ENCODE measurements at regions not wholly inside any gene's neighbourhood (a gene's known extent, or its start where the extent isn't known, plus 50 kb on each side); places are given as distances from the start of the nearest gene placed in this dataset.

DNA sequence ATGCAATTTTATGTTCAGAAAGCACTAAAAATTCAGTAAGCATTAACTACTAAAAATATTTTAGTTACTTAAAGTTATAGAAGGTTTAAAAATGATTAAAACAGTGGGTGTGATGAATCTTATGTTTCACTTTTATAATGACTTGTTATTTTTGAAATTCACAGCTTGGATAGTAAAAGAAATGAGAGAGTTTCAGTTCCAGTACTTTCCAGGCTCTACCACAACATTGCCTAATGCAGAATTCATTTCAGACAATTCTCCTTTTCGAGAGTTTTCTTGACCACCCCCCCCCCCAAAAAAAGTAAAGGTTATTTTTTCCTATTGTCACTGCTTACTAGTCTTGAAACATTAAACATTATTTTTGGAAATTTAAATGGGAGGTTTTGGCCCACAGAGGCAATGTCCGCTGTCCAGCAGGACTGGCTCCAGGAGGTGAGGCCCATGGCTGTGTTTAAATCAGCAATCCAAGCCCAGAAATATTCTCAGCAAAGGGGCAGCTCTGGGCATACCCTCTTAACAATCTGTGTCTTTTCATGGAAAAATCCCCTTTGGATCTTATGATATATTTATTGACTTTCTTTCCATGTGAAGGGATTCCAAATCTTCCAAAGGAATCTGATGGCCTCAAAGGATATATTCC is 519.9 kb downstream of the MAFB start:
- H3K79me2 ChIP-seq (ENCODE audit: control insufficient read depth, insufficient read depth, low read length), result no peaks in the 10 kb centered on the region
- H3K27ac ChIP-seq (ENCODE audit: insufficient read depth, low read depth, low read length), result no peak overlapping the region
- dilution Hi-C loops (cut with MboI; ENCODE audit: extremely low pct_ligation_motif_present, low sequenced_read_pairs) (no loop called here), intact Hi-C loops (cut with micrococcal nuclease) (loop anchor here (10.0 kb wide), 2 partner anchors 266 to 1716 kb away; no protein-coding TSS in a partner anchor)
- DNase-seq (ENCODE audit: low read depth, low spot score) (no peak), FAIRE-seq (no peak)
- H4K20me1 ChIP-seq (replicated peaks; ENCODE audit: control insufficient read depth, extremely low read depth, insufficient read depth, low read length), result no peaks in the 10 kb centered on the region
- no TSS peak for BruUV-seq (replicated peaks)
- ChIA-PET POLR2A (no interaction called here), CTCF (interaction anchor here (1.0 kb wide), 2 partner anchors 9 to 11 kb away, joined by 4 to 7 read pairs; no protein-coding TSS in a partner anchor)
- H3K4me3 ChIP-seq (replicated peaks in 1 of 3; ENCODE audit: insufficient read depth in 1 of 3, low read depth in 1 of 3, low read length in 3 of 3), result no peak overlapping the region
- no peaks in the 10 kb centered on the region for H3K9me1 ChIP-seq (replicated peaks; ENCODE audit: control insufficient read depth, extremely low read depth, insufficient read depth, low read length)
- H2AFZ ChIP-seq (ENCODE audit: low read depth, low read length), result no peak overlapping the region
- no peak overlapping the region for H3K9ac ChIP-seq (replicated peaks; ENCODE audit: extremely low read depth, insufficient read depth, low read length)
- H3K9me3 ChIP-seq (replicated peaks; ENCODE audit: control insufficient read depth, insufficient read depth, low read length), result no peaks in the 10 kb centered on the region
- TF ChIP-seq MYC (IDR thresholded peaks at IDR 0.05; ENCODE audit: low read depth, low read length) (no peak), FOS (IDR thresholded peaks at IDR 0.05; ENCODE audit: borderline replicate concordance, insufficient read depth, low read length) (no peak), EZH2 (IDR thresholded peaks at IDR 0.05; ENCODE audit: borderline replicate concordance, low read depth, low read length, severe bottlenecking) (no peak), POLR2A (IDR thresholded peaks at IDR 0.05; ENCODE audit: low read depth, low read length) (no peak), JUN (IDR thresholded peaks at IDR 0.05; ENCODE audit: borderline replicate concordance, insufficient read depth, insufficient read length, low read depth) (no peak), GATA2 (IDR thresholded peaks at IDR 0.05; ENCODE audit: insufficient read depth, insufficient read length, low read depth, low read length) (no peak)
- TF ChIP-seq, protein P1, sequence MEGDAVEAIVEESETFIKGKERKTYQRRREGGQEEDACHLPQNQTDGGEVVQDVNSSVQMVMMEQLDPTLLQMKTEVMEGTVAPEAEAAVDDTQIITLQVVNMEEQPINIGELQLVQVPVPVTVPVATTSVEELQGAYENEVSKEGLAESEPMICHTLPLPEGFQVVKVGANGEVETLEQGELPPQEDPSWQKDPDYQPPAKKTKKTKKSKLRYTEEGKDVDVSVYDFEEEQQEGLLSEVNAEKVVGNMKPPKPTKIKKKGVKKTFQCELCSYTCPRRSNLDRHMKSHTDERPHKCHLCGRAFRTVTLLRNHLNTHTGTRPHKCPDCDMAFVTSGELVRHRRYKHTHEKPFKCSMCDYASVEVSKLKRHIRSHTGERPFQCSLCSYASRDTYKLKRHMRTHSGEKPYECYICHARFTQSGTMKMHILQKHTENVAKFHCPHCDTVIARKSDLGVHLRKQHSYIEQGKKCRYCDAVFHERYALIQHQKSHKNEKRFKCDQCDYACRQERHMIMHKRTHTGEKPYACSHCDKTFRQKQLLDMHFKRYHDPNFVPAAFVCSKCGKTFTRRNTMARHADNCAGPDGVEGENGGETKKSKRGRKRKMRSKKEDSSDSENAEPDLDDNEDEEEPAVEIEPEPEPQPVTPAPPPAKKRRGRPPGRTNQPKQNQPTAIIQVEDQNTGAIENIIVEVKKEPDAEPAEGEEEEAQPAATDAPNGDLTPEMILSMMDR (IDR thresholded peaks at IDR 0.05; ENCODE audit: extremely low read depth in 1 of 2, insufficient read depth in 1 of 2, low read depth in 1 of 2, low read length in 2 of 2), result no peak
- TF ChIP-seq, protein P2, sequence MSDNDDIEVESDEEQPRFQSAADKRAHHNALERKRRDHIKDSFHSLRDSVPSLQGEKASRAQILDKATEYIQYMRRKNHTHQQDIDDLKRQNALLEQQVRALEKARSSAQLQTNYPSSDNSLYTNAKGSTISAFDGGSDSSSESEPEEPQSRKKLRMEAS (IDR thresholded peaks at IDR 0.05; ENCODE audit: insufficient read depth, insufficient read length), result no peak
- H3K36me3 ChIP-seq (ENCODE audit: control insufficient read depth in 2 of 2, extremely low read depth in 1 of 2, insufficient read depth in 2 of 2, low read length in 2 of 2), result no peaks in the 10 kb centered on the region
- no peak overlapping the region for H3K4me2 ChIP-seq (ENCODE audit: insufficient read depth, low read length)
- no peaks in the 10 kb centered on the region for H3K4me1 ChIP-seq (ENCODE audit: control insufficient read depth, extremely low read depth, insufficient read depth, low read length)
- peaks cover 0 to 3% of the 10 kb centered on the region in 2 experiments for H3K27me3 ChIP-seq (ENCODE audit: control insufficient read depth in 2 of 2, insufficient read depth in 2 of 2, low read length in 2 of 2)
